Erythroblast (primary cell): ENCODE measurements at regions not wholly inside any gene's neighbourhood (a gene's known extent, or its start where the extent isn't known, plus 50 kb on each side); places are given as distances from the start of the nearest gene placed in this dataset.

ENCODE experiments used
- GATA1 ChIP-seq: IDR thresholded peaks from 2 replicates; pipeline ENCODE4 v1.6.1; 2011; ENCODE audit warnings: low read depth, mild to moderate bottlenecking, control low read depth, low read length, moderate library complexity
- POLR2A ChIP-seq: IDR thresholded peaks from 2 replicates; pipeline ENCODE4 v1.6.1; 2011; ENCODE audit warnings: mild to moderate bottlenecking, low read length

DNA sequence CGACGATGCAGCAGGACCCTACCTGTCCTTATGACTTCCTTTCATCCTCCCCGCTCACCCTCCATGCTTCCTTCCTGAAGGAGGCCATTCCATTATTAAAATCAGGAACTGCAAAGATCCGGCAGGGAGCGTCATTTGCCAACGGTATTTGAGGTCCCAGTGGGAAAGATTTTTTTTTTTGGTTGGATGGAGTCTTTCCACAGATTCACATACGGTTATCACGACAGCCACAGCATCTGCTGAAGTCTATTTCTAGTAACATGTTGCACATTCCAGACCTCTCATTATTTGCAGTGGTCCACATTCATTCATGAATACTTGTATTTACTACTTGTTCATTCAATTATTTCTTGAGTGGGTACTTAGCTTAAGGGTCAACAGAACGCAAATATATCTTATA lies 94.7 kb upstream of the LYZL2 start:
- TF ChIP-seq POLR2A (no peak), GATA1 (no peak)
